Fibroblast of peridontal ligament (primary cell): ENCODE measurements at regions not wholly inside any gene's neighbourhood (a gene's known extent, or its start where the extent isn't known, plus 50 kb on each side); places are given as distances from the start of the nearest gene placed in this dataset.
A peak's percentile ranks its signal among the peaks of the same experiment; 100 is the strongest.

Experiments used
- DNase-seq: peaks from one replicate; pipeline ENCODE4 v3.0.0-alpha.2; 2010; ENCODE audit errors: extremely low read depth

GRCh38 chr4:14096396-14096965 lies 469.0 kb upstream of the BOD1L1 start:
- DNase-seq: peak; percentile 91

- DNase-seq: no peak
Observed at GRCh38 chr4:14100349-14100748, 472.8 kb upstream of the BOD1L1 start.

- DNase-seq: peak; percentile 82
Observed at GRCh38 chr4:14110407-14110806, 482.9 kb upstream of the BOD1L1 start.

- DNase-seq: peak; percentile 52
Observed at GRCh38 chr4:14111730-14112181, 484.2 kb upstream of the BOD1L1 start.

GRCh38 chr4:14115106-14115505 lies 487.6 kb upstream of the BOD1L1 start:
- DNase-seq: no peak

- DNase-seq: no peak
Observed at GRCh38 chr4:14117575-14118238, 490.2 kb upstream of the BOD1L1 start.

GRCh38 chr4:14124816-14125215 lies 497.3 kb upstream of the BOD1L1 start:
- no peak for DNase-seq

- DNase-seq: no peak
Observed at GRCh38 chr4:14125375-14126129, 498.0 kb upstream of the BOD1L1 start.

- DNase-seq: no peak
Observed at GRCh38 chr4:14130551-14130950, 503.0 kb upstream of the BOD1L1 start.

GRCh38 chr4:14131335-14131734 lies 503.8 kb upstream of the BOD1L1 start:
- DNase-seq: no peak

- no peak for DNase-seq
Observed at GRCh38 chr4:14132301-14132700, 504.8 kb upstream of the BOD1L1 start.

GRCh38 chr4:14138106-14138505 lies 510.6 kb upstream of the BOD1L1 start:
- DNase-seq: no peak

GRCh38 chr4:14143892-14144291 lies 516.4 kb upstream of the BOD1L1 start:
- no peak for DNase-seq

- DNase-seq: peak; percentile 41
Observed at GRCh38 chr4:14149176-14150053, 521.9 kb upstream of the BOD1L1 start.

GRCh38 chr4:14151101-14151500 lies 523.6 kb upstream of the BOD1L1 start:
- DNase-seq: no peak

GRCh38 chr4:14152834-14153519 lies 525.5 kb upstream of the BOD1L1 start:
- DNase-seq: no peak

- DNase-seq: no peak
Observed at GRCh38 chr4:14155803-14156202, 528.3 kb upstream of the BOD1L1 start.

GRCh38 chr4:14157262-14157661 lies 529.7 kb upstream of the BOD1L1 start:
- DNase-seq: no peak

- DNase-seq: no peak
Observed at GRCh38 chr4:14165222-14165920, 537.8 kb upstream of the BOD1L1 start.

GRCh38 chr4:14167876-14168510 lies 540.5 kb upstream of the BOD1L1 start:
- peak; percentile 41 for DNase-seq
